Activated gamma-delta T cell treated with Interleukin-2 at 50 U/mL for 16 hours (primary cell): ENCODE measurements at regions not wholly inside any gene's neighbourhood (a gene's known extent, or its start where the extent isn't known, plus 50 kb on each side); places are given as distances from the start of the nearest gene placed in this dataset.
"Not testable (repeated sequence)": the region's sequence is repeated elsewhere in the genome, so short reads cannot be mapped to it uniquely, and the experiment has no call there.

Experiments
- DNase-seq: peaks from one replicate; pipeline ENCODE4 v3.0.0-alpha.2; 2020

DNA sequence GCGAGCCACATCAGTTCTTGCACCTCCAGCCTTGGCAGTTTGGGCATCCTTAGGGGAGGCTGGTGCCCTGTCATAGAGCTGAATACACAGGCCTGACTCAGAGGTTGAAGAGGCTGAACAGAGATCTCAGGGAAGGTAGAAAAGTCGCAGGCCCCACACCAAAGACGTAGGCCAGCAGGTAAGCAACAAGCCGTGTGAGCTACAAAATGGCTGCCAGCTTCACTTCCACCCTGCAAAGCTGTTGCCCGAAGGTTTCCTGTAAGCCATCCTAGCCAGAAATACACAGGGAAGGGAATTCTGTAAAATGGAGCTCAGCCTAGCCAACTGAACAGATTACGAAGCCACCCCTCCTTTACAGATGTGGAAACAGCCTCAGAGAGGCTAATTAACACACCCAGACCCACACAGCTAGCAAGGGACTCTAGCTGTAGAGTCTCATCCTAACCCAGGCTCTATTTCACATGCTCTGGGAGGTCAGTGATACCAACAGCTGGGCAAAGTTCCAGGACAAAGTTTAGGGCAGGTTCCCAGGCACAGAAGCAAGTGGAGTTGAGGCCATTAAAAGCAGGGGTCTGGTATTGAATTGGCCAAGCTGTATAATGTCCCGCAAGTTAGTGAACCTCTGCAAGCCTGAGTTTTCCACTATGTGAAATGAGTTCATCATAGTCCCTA is 66.3 kb upstream of the RASGRF1 start:
- DNase-seq: no peak

DNA sequence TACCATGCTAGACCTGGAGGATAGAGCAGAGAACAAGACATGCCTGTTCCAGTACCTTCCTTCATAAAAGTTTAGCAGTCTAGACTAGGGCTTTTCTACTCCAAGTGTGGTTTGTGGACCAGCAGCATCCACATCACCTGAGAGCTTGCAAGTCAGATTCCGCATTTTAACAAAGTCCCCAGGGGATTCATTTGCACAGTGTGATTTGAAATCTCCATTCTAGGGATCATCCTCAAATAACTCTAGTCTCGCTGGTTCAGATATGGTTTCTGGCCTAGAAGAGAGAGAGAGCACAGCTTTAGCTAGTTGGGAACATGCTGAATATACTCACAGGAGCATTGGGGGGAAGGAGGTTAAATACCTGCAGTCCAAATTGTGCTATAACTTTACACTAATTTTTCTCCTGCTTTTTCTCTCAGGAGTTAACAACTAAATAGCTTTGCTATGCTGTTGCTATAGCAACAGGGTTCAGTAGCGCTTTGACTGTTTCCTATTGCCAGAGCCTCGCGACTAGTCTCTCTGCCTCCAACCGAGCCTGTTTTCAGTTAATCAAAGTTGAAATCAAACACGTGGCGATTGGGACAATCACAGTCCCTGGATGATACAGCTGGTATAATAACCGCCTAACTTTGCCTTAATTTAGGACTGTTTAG is 64.0 kb upstream of the RASGRF1 start:
- no peak for DNase-seq

DNA sequence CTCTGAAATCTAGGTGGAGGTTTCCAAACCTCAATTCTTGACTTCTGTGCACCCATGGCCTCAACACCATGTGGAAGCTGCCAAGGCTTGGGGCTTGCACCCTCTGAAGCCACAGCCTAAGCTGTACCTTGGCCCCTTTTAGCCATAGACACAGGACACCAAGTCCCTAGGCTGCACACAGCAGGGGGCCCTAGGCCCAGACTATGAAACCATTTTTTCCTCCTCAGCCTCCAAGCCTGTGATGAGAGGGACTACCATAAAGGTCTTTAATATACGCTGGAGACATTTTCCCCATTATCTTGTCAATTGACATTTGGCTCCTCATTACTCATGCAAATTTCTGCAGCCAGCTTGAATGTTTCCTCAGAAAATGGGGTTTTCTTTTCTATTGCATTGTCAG is 53.7 kb upstream of the RASGRF1 start:
- DNase-seq: not testable (repeated sequence)

DNA sequence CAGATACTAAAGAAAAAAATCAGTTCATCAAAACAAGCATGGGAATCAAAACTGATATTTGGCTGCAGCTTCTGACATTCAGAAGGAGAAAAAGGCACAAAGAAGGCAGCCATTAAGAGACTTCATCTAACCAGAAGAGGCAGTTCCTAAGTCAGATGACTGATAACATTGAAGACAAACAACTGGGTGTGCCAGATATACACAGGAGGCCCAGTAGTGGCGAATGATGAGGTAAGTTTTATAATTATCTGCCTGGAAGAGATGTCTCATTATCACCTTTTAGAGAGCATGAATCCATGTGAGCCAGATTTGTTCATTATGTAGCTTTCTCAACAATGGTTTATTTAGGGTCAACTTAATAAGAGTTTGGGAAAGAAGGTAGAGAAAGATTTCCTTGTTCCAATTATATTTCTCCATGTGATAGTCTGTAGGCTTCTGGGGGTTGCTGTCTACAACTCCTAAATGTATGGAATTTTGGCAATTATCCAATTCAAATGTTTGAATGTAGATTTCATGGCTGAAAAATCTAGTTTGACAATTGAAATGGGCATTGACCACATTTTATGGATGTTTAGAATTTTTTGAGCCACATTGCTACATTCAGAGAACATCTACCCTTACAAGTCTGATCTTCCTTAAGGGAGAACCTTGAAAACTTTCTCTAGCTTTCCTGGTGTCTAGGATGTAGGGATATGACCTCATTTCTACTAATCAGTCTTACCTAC is 50.4 kb upstream of the RASGRF1 start:
- no peak for DNase-seq
